Endothelial cell of umbilical vein (primary cell): ENCODE measurements at regions not wholly inside any gene's neighbourhood (a gene's known extent, or its start where the extent isn't known, plus 50 kb on each side); places are given as distances from the start of the nearest gene placed in this dataset.

Source experiments
- BruUV-seq: library from RNA; stranded (reverse); fragments of 400-500 nt; replicated peaks from 2 replicates; lab custom pipeline; 2021; lab: Mats Ljungman, UMichigan
- CTCF ChIA-PET: fragments of 300-600, 350-600 bp; sonication (Branson Sonifier 250); formaldehyde crosslinking; loops from one replicate; lab custom pipeline; 2021; ENCODE audit warnings: antibody characterized with exemption, inconsistent platforms; lab: Charles Lee
- POLR2A ChIA-PET: fragments of 300-600, 350-600 bp; sonication (Branson Sonifier 250); formaldehyde crosslinking; loops from one replicate; lab custom pipeline; 2021; ENCODE audit warnings: antibody characterized with exemption, inconsistent platforms; lab: Charles Lee
- DNase-seq: peaks from one replicate; pipeline ENCODE4 v3.0.0-alpha.2; 2011; ENCODE audit warnings: low read depth, low spot score
- FAIRE-seq: peaks from 2 replicates; lab custom pipeline; 2011; peaks lifted over from hg19 to GRCh38; lab: Jason Lieb, UNC
- H2AFZ ChIP-seq: 2 replicates; pipeline ENCODE4 v1.6.0; 2012; ENCODE audit warnings: low read depth, low read length, control low read depth, inconsistent platforms
- H3K27ac ChIP-seq: 2 replicates; pipeline ENCODE4 v1.5.1; 2011; ENCODE audit warnings: low read depth, mild to moderate bottlenecking, control low read depth, low read length, moderate library complexity; ENCODE audit not compliant: insufficient read depth
- H3K27me3 ChIP-seq, 2 experiments: 2 replicates each; pipeline versions ENCODE4 v1.6.0 to v1.6.1; 2011; ENCODE audit warnings: low read length in 2 of 2, mixed read lengths in 1 of 2; ENCODE audit not compliant: control insufficient read depth in 2 of 2, insufficient read depth in 2 of 2
- H3K36me3 ChIP-seq, 2 experiments: 2 replicates in 1 of 2; 3 replicates in 1 of 2; pipeline ENCODE4 v1.5.1; 2011; ENCODE audit warnings: low read length in 2 of 2, mild to moderate bottlenecking in 1 of 2, moderate library complexity in 1 of 2; ENCODE audit not compliant: control insufficient read depth in 2 of 2, insufficient read depth in 2 of 2; ENCODE audit errors: extremely low read depth in 1 of 2
- H3K4me1 ChIP-seq: 3 replicates; pipeline ENCODE4 v1.5.1; 2011; ENCODE audit warnings: mild to moderate bottlenecking, low read length; ENCODE audit not compliant: control insufficient read depth, insufficient read depth; ENCODE audit errors: extremely low read depth
- H3K4me2 ChIP-seq: 2 replicates; pipeline ENCODE4 v1.6.1; 2011; ENCODE audit warnings: low read length, control low read depth, mixed read lengths; ENCODE audit not compliant: insufficient read depth
- H3K4me3 ChIP-seq, 3 experiments: fragments of 200-600 bp in 1 of 3; sonication (generic), shearing (Covaris generic) in 1 of 3; replicated peaks in 1 of 3; 2 replicates each; pipeline ENCODE4 v1.5.1; 2011 to 2016; ENCODE audit warnings: control low read depth in 3 of 3, low read length in 3 of 3, mild to moderate bottlenecking in 2 of 3, inconsistent platforms in 1 of 3, low read depth in 1 of 3, moderate library complexity in 1 of 3; ENCODE audit not compliant: insufficient read depth in 1 of 3
- H3K79me2 ChIP-seq: 2 replicates; pipeline ENCODE4 v1.6.0; 2012; ENCODE audit warnings: low read length, inconsistent platforms; ENCODE audit not compliant: control insufficient read depth, insufficient read depth
- H3K9ac ChIP-seq: replicated peaks from 2 replicates; pipeline ENCODE3; 2011; ENCODE audit warnings: low read length, control low read depth; ENCODE audit not compliant: insufficient read depth; ENCODE audit errors: extremely low read depth
- H3K9me1 ChIP-seq: replicated peaks from 3 replicates; pipeline ENCODE4 v1.6.0; 2011; ENCODE audit warnings: mild to moderate bottlenecking, low read length; ENCODE audit not compliant: control insufficient read depth, insufficient read depth; ENCODE audit errors: extremely low read depth
- H3K9me3 ChIP-seq: replicated peaks from 2 replicates; pipeline ENCODE4 v1.5.1; 2012; ENCODE audit warnings: low read length, inconsistent platforms; ENCODE audit not compliant: control insufficient read depth, insufficient read depth
- H4K20me1 ChIP-seq: replicated peaks from 2 replicates; pipeline ENCODE3; 2011; ENCODE audit warnings: mild to moderate bottlenecking, low read length; ENCODE audit not compliant: control insufficient read depth, insufficient read depth; ENCODE audit errors: extremely low read depth
- CTCF ChIP-seq, 2 donors: IDR thresholded peaks; 1 replicate in 1 of 2; 2 replicates in 1 of 2; pipeline ENCODE4 v1.5.1; 2011; ENCODE audit warnings: low read length in 2 of 2, mild to moderate bottlenecking in 2 of 2, moderate library complexity in 2 of 2, control low read depth in 1 of 2, inconsistent platforms in 1 of 2, low read depth in 1 of 2; ENCODE audit not compliant: insufficient read depth in 1 of 2; ENCODE audit errors: extremely low read depth in 1 of 2
- EZH2 ChIP-seq: IDR thresholded peaks from 2 replicates; pipeline ENCODE4 v1.6.1; 2012; ENCODE audit warnings: borderline replicate concordance, low read depth, mild to moderate bottlenecking, moderate library complexity, low read length, inconsistent platforms; ENCODE audit not compliant: severe bottlenecking
- FOS ChIP-seq: IDR thresholded peaks from 2 replicates; pipeline ENCODE4 v1.6.1; 2011; ENCODE audit warnings: mild to moderate bottlenecking, low read length, moderate library complexity, borderline replicate concordance; ENCODE audit not compliant: insufficient read depth
- GATA2 ChIP-seq: IDR thresholded peaks from 2 replicates; pipeline ENCODE4 v1.7.0; 2011; ENCODE audit warnings: low read depth, mild to moderate bottlenecking, moderate library complexity, mixed read lengths, low read length; ENCODE audit not compliant: insufficient read length, insufficient read depth
- JUN ChIP-seq: IDR thresholded peaks from 2 replicates; pipeline ENCODE4 v1.6.1; 2011; ENCODE audit warnings: borderline replicate concordance, low read depth; ENCODE audit not compliant: insufficient read length, insufficient read depth
- MAX ChIP-seq: IDR thresholded peaks from 2 replicates; pipeline ENCODE4 v1.6.1; 2011; ENCODE audit not compliant: insufficient read depth, insufficient read length
- MYC ChIP-seq: IDR thresholded peaks from one replicate; pipeline ENCODE4 v1.6.1; 2011; ENCODE audit warnings: mild to moderate bottlenecking, low read depth, low read length
- POLR2A ChIP-seq: IDR thresholded peaks from 2 replicates; pipeline ENCODE4 v1.6.1; 2012; ENCODE audit warnings: low read depth, mild to moderate bottlenecking, control low read depth, low read length
- POLR2AphosphoS5 ChIP-seq: IDR thresholded peaks from 2 replicates; pipeline ENCODE4 v1.6.1; 2012; ENCODE audit warnings: low read depth, mild to moderate bottlenecking, control low read depth, low read length, moderate library complexity; ENCODE audit not compliant: insufficient read depth
- dilution Hi-C: fragments of 300-500 bp; cut with MboI; formaldehyde crosslinking; loops from one replicate; pipeline ENCODE4 v1.15.0; 2019; ENCODE audit warnings: low sequenced_read_pairs; ENCODE audit not compliant: extremely low pct_ligation_motif_present
- intact Hi-C: fragments of 100-400 bp; cut with micrococcal nuclease; formaldehyde crosslinking; loops from one replicate; pipeline ENCODE4 v1.10.0; 2022

- Histone ChIP-seq H3K4me1 (no peaks in the 10 kb centered on the region), H3K9me1 (no peaks in the 10 kb centered on the region), H2AFZ (no peak overlapping the region), H4K20me1 (no peaks in the 10 kb centered on the region), H3K4me3 (no peak overlapping the region), H3K79me2 (no peaks in the 10 kb centered on the region), H3K27me3 (no peaks in the 10 kb centered on the region), H3K9ac (no peak overlapping the region), H3K4me2 (no peak overlapping the region), H3K36me3 (no peaks in the 10 kb centered on the region), H3K27ac (no peak overlapping the region), H3K9me3 (no peaks in the 10 kb centered on the region)
- no peak for TF ChIP-seq MYC
- no peak for TF ChIP-seq EZH2
- TF ChIP-seq FOS = no peak
- TF ChIP-seq MAX = no peak
- no peak for TF ChIP-seq CTCF (IDR thresholded peaks at IDR 0.05; ENCODE audit: extremely low read depth in 1 of 2, insufficient read depth in 1 of 2, low read depth in 1 of 2, low read length in 2 of 2)
- TF ChIP-seq JUN = no peak
- TF ChIP-seq POLR2A = no peak
- TF ChIP-seq GATA2 = no peak
- TF ChIP-seq POLR2AphosphoS5 = no peak
- POLR2A ChIA-PET = interaction anchor here (1.0 to 1.5 kb wide), 2 partner anchors 390 to 391 kb away, joined by 3 to 5 read pairs; partner anchors contain the start of gene EFNB1
- FAIRE-seq (no peak), DNase-seq (no peak)
- CTCF ChIA-PET = interaction anchor here (1.0 to 7.1 kb wide), 2 partner anchors 124 to 391 kb away, joined by 3 to 144 read pairs; partner anchors contain the start of gene EFNB1
- intact Hi-C loops (no loop called here), dilution Hi-C loops (no loop called here)
- BruUV-seq = no TSS peak
These were observed 53.2 kb upstream of the PJA1 start for GRCh38 chrX:69218407-69218997.
